SK-N-MC (cell line): ENCODE measurements at regions not wholly inside any gene's neighbourhood (a gene's known extent, or its start where the extent isn't known, plus 50 kb on each side); places are given as distances from the start of the nearest gene placed in this dataset.

Source experiments
- DNase-seq: peaks from one replicate; pipeline ENCODE4 v3.0.0-alpha.2; 2011; ENCODE audit warnings: low read depth, low spot score
- H3K27ac ChIP-seq: fragments of 200-600 bp; sonication (generic); 2 replicates; pipeline ENCODE4 v1.5.1; 2016; ENCODE audit warnings: mixed run types
- H3K36me3 ChIP-seq: fragments of 200-600 bp; sonication (generic); 2 replicates; pipeline ENCODE4 v1.6.1; 2017; ENCODE audit warnings: antibody characterized with exemption, low read length, mixed read lengths; ENCODE audit not compliant: insufficient read depth
- H3K4me3 ChIP-seq: fragments of 200-600 bp; sonication (generic); 2 replicates; pipeline ENCODE4 v1.5.1; 2016
- H3K9ac ChIP-seq: fragments of 200-600 bp; sonication (generic); 2 replicates; pipeline ENCODE4 v1.8.0; 2017; ENCODE audit warnings: mixed run types, mixed read lengths; ENCODE audit not compliant: insufficient read length
- H3K9me3 ChIP-seq: fragments of 200-600 bp; sonication (generic); 2 replicates; pipeline ENCODE4 v1.6.1; 2017; ENCODE audit warnings: low read depth, mild to moderate bottlenecking, antibody characterized with exemption, low read length, moderate library complexity, mixed read lengths
- EZH2 ChIP-seq: fragments of 200-600 bp; sonication (generic); IDR thresholded peaks from one replicate; pipeline ENCODE4 v1.6.1; 2017; ENCODE audit warnings: antibody characterized with exemption
- FOXP2 ChIP-seq: optimal IDR thresholded peaks from 2 replicates; pipeline ENCODE3; 2011; ENCODE audit warnings: mild to moderate bottlenecking, moderate library complexity; ENCODE audit not compliant: insufficient read depth; ENCODE audit errors: extremely low read length, control extremely low read depth
- POLR2AphosphoS5 ChIP-seq: IDR thresholded peaks from 2 replicates; pipeline ENCODE4 v1.6.1; 2012; ENCODE audit warnings: mild to moderate bottlenecking, low read depth, low read length, borderline replicate concordance

GRCh38 chr6:82063574-82063973 lies 184.0 kb downstream of the IBTK start:
- H3K27ac ChIP-seq: no peak overlapping the region
- no peaks in the 10 kb centered on the region for H3K36me3 ChIP-seq
- DNase-seq: no peak
- H3K4me3 ChIP-seq: no peak overlapping the region
- TF ChIP-seq EZH2: no peak
- no peak for TF ChIP-seq POLR2AphosphoS5
- no peak for TF ChIP-seq FOXP2
- no peaks in the 10 kb centered on the region for H3K9me3 ChIP-seq
- no peak overlapping the region for H3K9ac ChIP-seq

DNA sequence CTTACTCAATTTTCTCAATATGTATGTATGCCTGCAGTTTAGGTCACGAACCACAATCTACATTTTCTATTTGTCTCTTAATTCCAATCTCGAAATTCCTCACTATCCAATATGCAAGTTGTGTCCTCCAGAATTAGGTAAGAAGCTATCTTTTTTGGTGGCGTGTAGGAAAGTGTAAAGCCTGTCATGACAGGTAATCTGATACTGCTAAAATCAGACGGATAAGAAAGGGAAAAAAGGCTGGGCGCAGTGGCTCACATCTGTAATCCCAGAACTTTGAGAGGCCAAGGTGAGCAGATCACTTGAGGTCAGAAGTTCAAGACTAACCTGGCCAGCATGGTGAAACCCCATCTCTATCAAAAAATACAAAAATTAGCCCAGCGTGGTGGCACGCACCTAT lies 185.3 kb downstream of the IBTK start:
- Histone ChIP-seq H3K4me3 (no peak overlapping the region), H3K36me3 (no peaks in the 10 kb centered on the region), H3K9ac (no peak overlapping the region), H3K9me3 (no peaks in the 10 kb centered on the region), H3K27ac (no peak overlapping the region)
- no peak for TF ChIP-seq EZH2
- no peak for TF ChIP-seq FOXP2
- TF ChIP-seq POLR2AphosphoS5: no peak
- DNase-seq: no peak

DNA sequence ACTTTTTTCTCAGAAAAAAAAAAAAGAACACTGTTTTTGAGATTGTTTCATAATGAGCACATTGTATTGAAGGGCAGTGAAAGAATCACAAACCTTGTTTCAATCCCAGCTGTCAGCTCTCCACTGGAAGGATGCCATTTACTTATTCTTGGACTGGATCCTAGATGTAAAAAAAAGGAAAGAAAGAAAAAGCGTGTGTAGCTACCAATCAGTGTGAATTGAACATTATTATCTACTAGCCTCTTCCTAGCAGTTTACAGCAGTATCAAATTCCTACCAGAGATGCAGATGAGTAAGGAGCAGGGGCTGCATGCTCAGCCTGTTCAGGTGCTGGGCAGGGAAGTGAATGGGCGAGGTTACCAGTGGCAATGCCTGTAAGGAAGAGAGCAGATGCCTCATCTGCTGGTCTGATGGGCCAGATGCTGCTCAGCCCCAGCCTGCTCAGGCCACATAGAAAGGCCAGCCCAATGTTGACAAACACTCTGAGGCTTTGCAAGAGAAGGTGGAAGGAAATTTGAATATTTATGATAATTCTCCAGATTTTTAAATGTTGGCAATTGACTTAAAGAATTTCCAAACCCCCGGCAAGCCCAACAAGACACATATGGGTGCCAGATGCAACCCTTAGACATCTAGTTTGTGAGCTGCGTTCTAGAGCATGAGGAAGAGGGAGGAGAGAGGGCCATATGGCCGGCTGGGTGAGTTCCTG lies 189.5 kb downstream of the IBTK start:
- DNase-seq: no peak
- Histone ChIP-seq H3K27ac (peak overlapping the region; percentile 4; the same call in 1 of the 2 replicates), H3K36me3 (no peaks in the 10 kb centered on the region), H3K9ac (no peak overlapping the region), H3K9me3 (no peaks in the 10 kb centered on the region), H3K4me3 (peak overlapping the region; percentile 27)
- peak; percentile 28 for TF ChIP-seq FOXP2
- no peak for TF ChIP-seq POLR2AphosphoS5
- no peak for TF ChIP-seq EZH2

- no peaks in the 10 kb centered on the region for H3K9me3 ChIP-seq
- no peaks in the 10 kb centered on the region for H3K36me3 ChIP-seq
- no peak overlapping the region for H3K27ac ChIP-seq
- H3K4me3 ChIP-seq: no peak overlapping the region
- TF ChIP-seq POLR2AphosphoS5: no peak
- no peak for TF ChIP-seq EZH2
- TF ChIP-seq FOXP2: no peak
- no peak for DNase-seq
- no peak overlapping the region for H3K9ac ChIP-seq
Measured at GRCh38 chr6:82056567-82056966, 191.0 kb downstream of the IBTK start.

DNA sequence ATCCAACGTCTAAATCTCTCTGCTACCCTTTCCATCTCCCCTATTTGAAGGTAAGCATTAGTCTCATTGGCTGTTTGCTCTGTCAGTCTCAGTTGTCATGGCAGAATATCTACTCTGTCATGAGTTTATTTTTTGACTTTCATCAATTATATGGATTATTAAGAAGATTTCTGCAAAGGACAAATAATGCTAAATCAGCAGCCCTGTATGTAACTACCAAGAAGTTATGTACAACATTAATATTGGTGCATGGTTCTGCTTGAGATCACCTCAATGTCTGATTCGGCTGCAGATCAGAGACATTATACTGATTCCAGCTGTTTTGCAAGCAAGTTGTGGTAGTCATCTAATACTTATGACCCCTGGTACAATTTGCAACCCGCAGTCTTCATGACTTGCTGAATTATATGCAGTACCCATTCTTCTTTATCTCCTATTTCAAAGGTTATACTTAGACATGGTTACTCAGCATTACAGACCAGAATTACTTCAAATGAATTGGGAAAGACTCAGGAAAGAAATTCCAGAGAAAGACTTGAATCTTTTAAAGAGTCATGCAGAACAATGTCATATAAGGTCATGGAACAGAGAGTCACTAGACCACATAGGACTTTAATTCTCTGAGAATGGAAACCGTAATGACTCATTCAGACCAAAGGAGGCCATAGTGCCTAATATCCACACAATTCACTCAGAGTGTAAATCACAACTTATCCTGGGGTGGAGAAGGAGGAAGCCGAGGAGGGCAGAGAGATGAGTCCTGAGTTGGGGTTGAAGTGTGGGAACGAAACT lies 201.4 kb downstream of the IBTK start:
- DNase-seq: no peak
- Histone ChIP-seq H3K36me3 (no peaks in the 10 kb centered on the region), H3K9ac (no peak overlapping the region), H3K27ac (no peak overlapping the region), H3K9me3 (no peaks in the 10 kb centered on the region), H3K4me3 (no peak overlapping the region)
- no peak for TF ChIP-seq POLR2AphosphoS5
- TF ChIP-seq FOXP2: no peak
- no peak for TF ChIP-seq EZH2

DNA sequence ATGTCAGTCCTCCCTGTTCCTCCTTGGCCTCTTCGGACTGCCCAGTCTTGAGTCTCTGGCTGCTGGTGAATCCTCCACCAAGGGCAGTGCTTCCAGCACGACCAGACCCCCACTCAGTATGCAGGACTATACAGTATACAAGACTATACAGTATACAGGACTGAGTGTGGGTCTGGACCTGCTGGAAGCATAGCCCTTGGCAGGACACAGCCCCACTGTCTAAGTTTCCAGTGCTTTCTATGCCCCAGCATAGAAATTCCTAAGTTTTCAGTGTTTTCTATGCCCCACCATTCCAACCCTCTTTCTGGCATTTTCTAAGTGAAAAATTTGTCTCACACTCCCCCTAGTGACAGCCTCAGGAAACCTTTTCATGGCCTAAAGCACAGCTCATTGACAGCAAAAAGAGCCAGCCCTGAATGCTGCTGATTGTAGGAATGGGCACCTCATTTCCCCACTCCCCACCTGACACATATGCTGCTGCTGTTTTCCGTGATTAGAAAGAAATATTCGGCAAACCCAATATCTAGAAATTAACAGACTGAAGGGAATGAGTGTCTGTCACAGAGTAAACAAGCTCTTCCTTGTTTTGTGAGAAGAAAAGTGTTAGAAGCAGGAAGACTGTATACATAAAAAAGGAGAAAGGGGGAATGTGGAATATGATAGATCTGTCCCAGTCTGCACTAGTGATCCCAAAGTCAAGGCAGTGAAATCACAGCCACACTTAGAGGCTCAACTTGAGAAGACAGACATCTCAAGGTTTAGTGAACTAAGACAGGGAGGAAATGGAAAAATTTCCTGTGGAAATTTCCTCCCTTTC lies 206.9 kb downstream of the IBTK start:
- no peaks in the 10 kb centered on the region for H3K36me3 ChIP-seq
- no peak for TF ChIP-seq FOXP2
- TF ChIP-seq EZH2: no peak
- TF ChIP-seq POLR2AphosphoS5: no peak
- H3K9me3 ChIP-seq: no peaks in the 10 kb centered on the region
- peak overlapping the region; percentile 11 for H3K9ac ChIP-seq
- no peak overlapping the region for H3K4me3 ChIP-seq
- H3K27ac ChIP-seq: no peak overlapping the region
- peak; percentile 73 for DNase-seq

DNA sequence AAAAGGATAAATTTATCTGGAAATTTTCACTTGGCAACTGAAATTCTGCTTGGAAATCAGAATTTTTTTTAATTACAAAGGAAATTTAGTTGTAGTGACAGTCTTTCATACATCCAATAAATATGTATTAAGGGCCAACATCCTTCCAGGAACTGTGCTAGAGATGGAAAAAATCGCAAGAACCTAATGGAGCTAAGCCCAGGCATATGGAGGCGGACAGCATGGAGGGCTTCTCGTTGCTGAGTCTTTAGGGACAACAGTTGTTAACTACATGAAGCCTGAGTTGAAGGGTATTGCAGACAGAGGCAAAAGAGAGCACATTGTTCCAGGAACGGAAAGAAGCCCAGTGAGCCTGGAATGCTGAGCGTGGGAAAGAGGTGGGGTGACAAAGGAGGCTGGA lies 208.9 kb downstream of the IBTK start:
- Histone ChIP-seq H3K9me3 (no peaks in the 10 kb centered on the region), H3K36me3 (no peaks in the 10 kb centered on the region), H3K4me3 (no peak overlapping the region), H3K9ac (no peak overlapping the region), H3K27ac (no peak overlapping the region)
- DNase-seq: no peak
- TF ChIP-seq FOXP2 (no peak), EZH2 (no peak), POLR2AphosphoS5 (no peak)

GRCh38 chr6:82035526-82035925 lies 212.0 kb downstream of the IBTK start:
- TF ChIP-seq EZH2 (no peak), POLR2AphosphoS5 (no peak), FOXP2 (no peak)
- Histone ChIP-seq H3K27ac (no peak overlapping the region), H3K9me3 (no peaks in the 10 kb centered on the region), H3K9ac (no peak overlapping the region), H3K4me3 (no peak overlapping the region), H3K36me3 (no peaks in the 10 kb centered on the region)
- no peak for DNase-seq
